Stimulated activated CD8-positive, alpha-beta memory T cell treated with anti-CD3 and anti-CD28 coated beads, Interleukin-12 subunit alpha, Interleukin-12 subunit beta, amount 100 ng/mL, for 1 hour (primary cell): ENCODE measurements at regions not wholly inside any gene's neighbourhood (a gene's known extent, or its start where the extent isn't known, plus 50 kb on each side); places are given as distances from the start of the nearest gene placed in this dataset.
"Not testable (repeated sequence)": the region's sequence is repeated elsewhere in the genome, so short reads cannot be mapped to it uniquely, and the experiment has no call there.

Experiments used
- DNase-seq: peaks from one replicate; pipeline ENCODE4 v3.0.0-alpha.2; 2020; ENCODE audit warnings: low read depth

GRCh38 chr2:8584174-8585066 lies 97.4 kb upstream of the ID2 start:
- DNase-seq, result no peak

GRCh38 chr2:8586457-8587051 lies 95.3 kb upstream of the ID2 start:
- DNase-seq, result no peak

- DNase-seq, result no peak
Observed at GRCh38 chr2:8587251-8587791, 94.5 kb upstream of the ID2 start.

- no peak for DNase-seq
Observed at GRCh38 chr2:8587920-8588830, 93.7 kb upstream of the ID2 start.

GRCh38 chr2:8588831-8589191 lies 93.0 kb upstream of the ID2 start:
- DNase-seq, result no peak

- no peak for DNase-seq
Observed at GRCh38 chr2:8589721-8590120, 92.1 kb upstream of the ID2 start.

- DNase-seq, result no peak
Observed at GRCh38 chr2:8590938-8591337, 90.9 kb upstream of the ID2 start.

GRCh38 chr2:8592736-8593135 lies 89.1 kb upstream of the ID2 start:
- no peak for DNase-seq

GRCh38 chr2:8593243-8593642 lies 88.6 kb upstream of the ID2 start:
- no peak for DNase-seq

GRCh38 chr2:8594731-8595427 lies 87.0 kb upstream of the ID2 start:
- no peak for DNase-seq

GRCh38 chr2:8595428-8595805 lies 86.4 kb upstream of the ID2 start:
- no peak for DNase-seq

- no peak for DNase-seq
Observed at GRCh38 chr2:8595811-8596600, 85.8 kb upstream of the ID2 start.

GRCh38 chr2:8597094-8597493 lies 84.8 kb upstream of the ID2 start:
- no peak for DNase-seq

- DNase-seq, result no peak
Observed at GRCh38 chr2:8597559-8598225, 84.2 kb upstream of the ID2 start.

GRCh38 chr2:8598295-8599165 lies 83.3 kb upstream of the ID2 start:
- DNase-seq, result no peak

- no peak for DNase-seq
Observed at GRCh38 chr2:8599421-8600242, 82.2 kb upstream of the ID2 start.

- no peak for DNase-seq
Observed at GRCh38 chr2:8600456-8600855, 81.4 kb upstream of the ID2 start.

GRCh38 chr2:8602809-8603208 lies 79.0 kb upstream of the ID2 start:
- no peak for DNase-seq

GRCh38 chr2:8603356-8603755 lies 78.5 kb upstream of the ID2 start:
- DNase-seq, result not testable (repeated sequence)
